Upper lobe of left lung (tissue), 4 donors: ENCODE measurements at regions not wholly inside any gene's neighbourhood (a gene's known extent, or its start where the extent isn't known, plus 50 kb on each side); places are given as distances from the start of the nearest gene placed in this dataset.

ENCODE experiments used
- CTCF ChIP-seq, 6 experiments: fragments of 450-650 bp in 4 of 6; fragments of 200-600 bp in 2 of 6; sonication (generic) in 2 of 6; IDR thresholded peaks; one replicate each; pipeline ENCODE4 v1.5.1; 2016 to 2019; ENCODE audit warnings: antibody characterized with exemption in 6 of 6
- EP300 ChIP-seq, 4 donors: sonication (generic); formaldehyde crosslinking; IDR thresholded peaks; one replicate each; pipeline ENCODE4 v1.5.1; 2017; ENCODE audit warnings: antibody characterized with exemption in 4 of 4, control low read depth in 2 of 4
- POLR2A ChIP-seq, 4 donors: fragments of 450-650 bp; IDR thresholded peaks; one replicate each; pipeline ENCODE4 v1.5.1; 2016 to 2017; ENCODE audit warnings: antibody characterized with exemption in 4 of 4, mild to moderate bottlenecking in 2 of 4
- POLR2AphosphoS5 ChIP-seq, 2 donors: sonication (generic); formaldehyde crosslinking; IDR thresholded peaks; one replicate each; pipeline ENCODE4 v1.5.1; 2017; ENCODE audit warnings: antibody characterized with exemption in 2 of 2

- TF ChIP-seq CTCF (IDR thresholded peaks at IDR 0.05), result no peak
- no peak for TF ChIP-seq POLR2A (IDR thresholded peaks at IDR 0.05)
- no peak for TF ChIP-seq POLR2AphosphoS5 (IDR thresholded peaks at IDR 0.05)
- TF ChIP-seq EP300 (IDR thresholded peaks at IDR 0.05), result no peak
These were observed 402.3 kb downstream of the BRD1 start for GRCh38 chr22:49425356-49425755.
